ENCODE measurements at regions not wholly inside any gene's neighbourhood (a gene's known extent, or its start where the extent isn't known, plus 50 kb on each side); places are given as distances from the start of the nearest gene placed in this dataset.

DNA sequence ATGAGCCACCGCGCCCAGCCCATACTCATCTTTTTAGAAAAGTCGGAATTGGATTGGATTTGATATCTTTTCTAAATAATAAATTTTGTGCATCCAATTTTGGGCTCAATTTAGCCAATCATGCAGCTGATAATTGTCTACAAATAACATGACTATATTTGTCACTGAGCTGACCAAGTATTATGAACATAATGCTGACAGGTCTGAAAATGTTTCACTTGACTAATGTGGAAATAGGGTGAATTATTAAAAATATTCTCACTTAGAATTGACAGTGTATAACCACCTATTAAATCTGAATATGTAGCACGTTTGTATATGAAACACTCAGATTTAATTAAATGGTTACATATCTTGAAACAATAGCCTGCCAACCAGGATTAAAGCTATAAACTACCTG is 657.2 kb upstream of the FSHR start:
- Mint-ChIP-seq H3K9me3 (no peaks in the 10 kb centered on the region), H3K27me3 (ENCODE audit: low read depth in 2 of 2) (no peaks in the 10 kb centered on the region), H3K4me3 (no peak overlapping the region), H3K4me1 (no peaks in the 10 kb centered on the region), H3K36me3 (no peaks in the 10 kb centered on the region), H3K27ac (no peak overlapping the region)
- H3K4me1 ChIP-seq (ENCODE audit: control insufficient read depth, insufficient read depth, low read length), result no peaks in the 10 kb centered on the region
- no peaks in the 10 kb centered on the region for H3K36me3 ChIP-seq (ENCODE audit: control insufficient read depth, insufficient read depth, low read length)
- H3K9me3 ChIP-seq (ENCODE audit: control insufficient read depth, insufficient read depth, low read length), result no peaks in the 10 kb centered on the region
- 88% methylated on average over 4 of the region's 4 CpGs for WGBS (ENCODE audit: insufficient coverage)
- H3K4me3 ChIP-seq (ENCODE audit: low read length), result no peak overlapping the region
- no peak overlapping the region for H3K27ac ChIP-seq (ENCODE audit: low read length)
- DNase-seq (no peak), ATAC-seq (no peak)
- no peaks in the 10 kb centered on the region for H3K27me3 ChIP-seq (ENCODE audit: control insufficient read depth, insufficient read depth, low read length)
- TF ChIP-seq, protein P1, sequence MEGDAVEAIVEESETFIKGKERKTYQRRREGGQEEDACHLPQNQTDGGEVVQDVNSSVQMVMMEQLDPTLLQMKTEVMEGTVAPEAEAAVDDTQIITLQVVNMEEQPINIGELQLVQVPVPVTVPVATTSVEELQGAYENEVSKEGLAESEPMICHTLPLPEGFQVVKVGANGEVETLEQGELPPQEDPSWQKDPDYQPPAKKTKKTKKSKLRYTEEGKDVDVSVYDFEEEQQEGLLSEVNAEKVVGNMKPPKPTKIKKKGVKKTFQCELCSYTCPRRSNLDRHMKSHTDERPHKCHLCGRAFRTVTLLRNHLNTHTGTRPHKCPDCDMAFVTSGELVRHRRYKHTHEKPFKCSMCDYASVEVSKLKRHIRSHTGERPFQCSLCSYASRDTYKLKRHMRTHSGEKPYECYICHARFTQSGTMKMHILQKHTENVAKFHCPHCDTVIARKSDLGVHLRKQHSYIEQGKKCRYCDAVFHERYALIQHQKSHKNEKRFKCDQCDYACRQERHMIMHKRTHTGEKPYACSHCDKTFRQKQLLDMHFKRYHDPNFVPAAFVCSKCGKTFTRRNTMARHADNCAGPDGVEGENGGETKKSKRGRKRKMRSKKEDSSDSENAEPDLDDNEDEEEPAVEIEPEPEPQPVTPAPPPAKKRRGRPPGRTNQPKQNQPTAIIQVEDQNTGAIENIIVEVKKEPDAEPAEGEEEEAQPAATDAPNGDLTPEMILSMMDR (IDR thresholded peaks at IDR 0.05), result no peak
- intact Hi-C loops (cut with micrococcal nuclease), result no loop called here

DNA sequence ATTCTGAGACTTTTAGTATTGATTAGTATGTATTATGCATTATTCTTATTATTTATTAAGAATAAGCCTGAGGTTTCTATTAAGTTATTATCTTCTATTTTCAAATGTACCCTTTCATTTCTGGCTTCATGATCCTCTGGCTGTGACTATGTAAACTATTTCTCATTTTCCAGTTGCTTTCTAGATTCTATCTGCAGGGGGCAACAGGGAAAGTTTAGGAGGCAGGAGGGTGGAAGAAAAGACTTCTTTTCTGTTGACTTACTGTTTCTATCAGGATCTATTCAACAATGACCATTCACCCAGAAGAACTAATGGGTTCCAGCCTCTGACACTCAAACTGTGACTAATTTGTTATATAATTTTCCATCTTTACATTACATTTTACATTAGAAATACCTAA is 653.4 kb upstream of the FSHR start:
- Histone ChIP-seq H3K4me1 (ENCODE audit: control insufficient read depth, insufficient read depth, low read length) (no peaks in the 10 kb centered on the region), H3K36me3 (ENCODE audit: control insufficient read depth, insufficient read depth, low read length) (no peaks in the 10 kb centered on the region), H3K27ac (ENCODE audit: low read length) (no peak overlapping the region), H3K9me3 (ENCODE audit: control insufficient read depth, insufficient read depth, low read length) (no peaks in the 10 kb centered on the region), H3K4me3 (ENCODE audit: low read length) (no peak overlapping the region), H3K27me3 (ENCODE audit: control insufficient read depth, insufficient read depth, low read length) (no peaks in the 10 kb centered on the region)
- ATAC-seq, result no peak
- Mint-ChIP-seq H3K4me3 (no peak overlapping the region), H3K4me1 (no peaks in the 10 kb centered on the region), H3K36me3 (no peaks in the 10 kb centered on the region), H3K27me3 (ENCODE audit: low read depth in 2 of 2) (no peaks in the 10 kb centered on the region), H3K9me3 (peaks cover 2% of the 10 kb centered on the region in 2 donors), H3K27ac (no peak overlapping the region)
- no peak for DNase-seq
- TF ChIP-seq, protein P1 (IDR thresholded peaks at IDR 0.05), result no peak
- intact Hi-C loops (cut with micrococcal nuclease), result no loop called here

DNA sequence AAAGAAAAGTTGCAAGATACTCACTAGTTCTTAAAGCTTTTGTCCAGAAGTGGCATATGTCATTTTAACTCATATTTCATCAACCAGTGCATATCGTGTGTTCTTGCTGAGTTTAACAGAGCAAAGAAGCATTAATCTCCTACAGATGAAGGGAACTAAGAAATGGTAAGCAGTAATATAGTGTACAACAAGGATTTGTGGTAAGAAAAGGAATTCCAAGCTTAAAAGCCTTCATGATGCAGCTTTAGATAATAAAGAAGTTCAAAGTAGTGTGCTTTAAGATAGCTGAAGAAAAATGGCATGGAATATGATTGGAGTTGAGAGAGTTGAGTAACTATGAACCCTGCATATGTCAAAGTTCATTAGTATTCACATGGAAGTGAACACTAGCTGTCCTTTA is 649.8 kb upstream of the FSHR start:
- H3K4me3 ChIP-seq (ENCODE audit: low read length), result no peak overlapping the region
- Mint-ChIP-seq H3K4me1 (no peaks in the 10 kb centered on the region), H3K27ac (no peak overlapping the region), H3K4me3 (no peak overlapping the region), H3K27me3 (ENCODE audit: low read depth in 2 of 2) (no peaks in the 10 kb centered on the region), H3K9me3 (peaks cover 4 to 8% of the 10 kb centered on the region in 2 donors), H3K36me3 (no peaks in the 10 kb centered on the region)
- intact Hi-C loops (cut with micrococcal nuclease), result no loop called here
- no peaks in the 10 kb centered on the region for H3K36me3 ChIP-seq (ENCODE audit: control insufficient read depth, insufficient read depth, low read length)
- no peaks in the 10 kb centered on the region for H3K4me1 ChIP-seq (ENCODE audit: control insufficient read depth, insufficient read depth, low read length)
- H3K27me3 ChIP-seq (ENCODE audit: control insufficient read depth, insufficient read depth, low read length), result no peaks in the 10 kb centered on the region
- WGBS (ENCODE audit: insufficient coverage), result no CpG with 5 or more reads among the region's 1 CpG
- ATAC-seq (no peak), DNase-seq (no peak)
- TF ChIP-seq, protein P1 (IDR thresholded peaks at IDR 0.05), result no peak
- no peak overlapping the region for H3K27ac ChIP-seq (ENCODE audit: low read length)
- peaks cover 3% of the 10 kb centered on the region for H3K9me3 ChIP-seq (ENCODE audit: control insufficient read depth, insufficient read depth, low read length)

DNA sequence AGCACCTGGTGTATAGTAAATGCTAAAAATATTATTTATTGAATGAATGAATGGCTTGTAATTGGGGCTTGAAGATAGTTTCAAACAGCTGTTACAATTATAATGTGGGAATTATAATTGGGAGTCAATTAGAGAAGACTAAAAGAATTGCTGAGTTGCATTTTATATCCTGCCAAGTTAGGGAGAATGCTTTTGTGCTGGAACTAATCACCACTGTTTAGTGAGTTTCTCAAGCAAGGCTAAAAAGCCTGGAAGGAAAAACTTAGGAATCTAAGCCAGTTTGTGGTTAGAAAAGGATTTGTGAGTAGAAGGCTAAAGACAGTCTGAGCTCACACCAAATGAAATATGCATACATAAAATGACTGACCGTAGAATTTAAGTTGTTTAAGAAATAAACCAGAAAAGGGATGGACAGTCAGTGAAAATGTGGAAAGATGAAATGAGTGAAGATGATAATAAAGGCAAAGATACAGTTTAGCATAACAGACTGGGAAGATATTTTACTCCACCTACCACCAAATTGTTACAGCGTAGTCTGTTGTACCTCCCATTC is 647.7 kb upstream of the FSHR start:
- 91% methylated on average over 1 of the region's 2 CpGs for WGBS (ENCODE audit: insufficient coverage)
- Histone ChIP-seq H3K4me1 (ENCODE audit: control insufficient read depth, insufficient read depth, low read length) (no peaks in the 10 kb centered on the region), H3K36me3 (ENCODE audit: control insufficient read depth, insufficient read depth, low read length) (no peaks in the 10 kb centered on the region), H3K27me3 (ENCODE audit: control insufficient read depth, insufficient read depth, low read length) (no peaks in the 10 kb centered on the region), H3K4me3 (ENCODE audit: low read length) (no peak overlapping the region), H3K9me3 (ENCODE audit: control insufficient read depth, insufficient read depth, low read length) (peaks cover 3% of the 10 kb centered on the region), H3K27ac (ENCODE audit: low read length) (no peak overlapping the region)
- H3K27ac Mint-ChIP-seq, result no peak overlapping the region
- DNase-seq (no peak), ATAC-seq (no peak)
- H3K4me3 Mint-ChIP-seq, result no peak overlapping the region
- no peaks in the 10 kb centered on the region for H3K36me3 Mint-ChIP-seq
- TF ChIP-seq, protein P1 (IDR thresholded peaks at IDR 0.05), result no peak
- no peaks in the 10 kb centered on the region for H3K27me3 Mint-ChIP-seq (ENCODE audit: low read depth in 2 of 2)
- no peaks in the 10 kb centered on the region for H3K4me1 Mint-ChIP-seq
- intact Hi-C loops (cut with micrococcal nuclease), result no loop called here
- H3K9me3 Mint-ChIP-seq, result peaks cover 10 to 17% of the 10 kb centered on the region in 2 donors

Measured in natural killer cell (primary cell).